A673 (cell line): ENCODE measurements at regions not wholly inside any gene's neighbourhood (a gene's known extent, or its start where the extent isn't known, plus 50 kb on each side); places are given as distances from the start of the nearest gene placed in this dataset.

Source experiments
- BruUV-seq: library from RNA; stranded (reverse); fragments of 400-500 nt; replicated peaks from 2 replicates; lab custom pipeline; 2021; lab: Mats Ljungman, UMichigan
- CTCF ChIA-PET: fragments of 300-600 bp; sonication (Branson Sonifier 250); formaldehyde crosslinking; loops from one replicate; lab custom pipeline; 2022; ENCODE audit warnings: antibody characterized with exemption; lab: Charles Lee
- POLR2A ChIA-PET: fragments of 300-600 bp; sonication (Branson Sonifier 250); formaldehyde crosslinking; loops from one replicate; lab custom pipeline; 2022; ENCODE audit warnings: antibody characterized with exemption; ENCODE audit not compliant: low non-redundant PET; lab: Charles Lee
- DNase-seq: peaks from one replicate; pipeline ENCODE4 v3.0.0-alpha.2; 2015; ENCODE audit warnings: low spot score
- H3K27ac ChIP-seq: fragments of 200-600 bp; sonication (generic); 2 replicates; pipeline ENCODE4 v1.5.1; 2016; ENCODE audit warnings: mixed run types, low read depth, mild to moderate bottlenecking, mixed read lengths, antibody characterized with exemption, low read length; ENCODE audit not compliant: poor library complexity, severe bottlenecking
- H3K27me3 ChIP-seq: fragments of 200-600 bp; sonication (generic); replicated peaks from 2 replicates; pipeline ENCODE4 v1.6.1; 2017; ENCODE audit warnings: mixed run types, low read depth, mild to moderate bottlenecking, mixed read lengths, antibody characterized with exemption, low read length; ENCODE audit not compliant: insufficient read depth, poor library complexity
- H3K36me3 ChIP-seq: fragments of 200-600 bp; sonication (generic); 2 replicates; pipeline ENCODE4 v1.6.1; 2016; ENCODE audit warnings: mixed run types, mild to moderate bottlenecking, mixed read lengths, antibody characterized with exemption, low read length; ENCODE audit not compliant: insufficient read depth, poor library complexity, severe bottlenecking
- H3K4me1 ChIP-seq: fragments of 200-600 bp; sonication (generic); 2 replicates; pipeline ENCODE4 v1.6.1; 2017; ENCODE audit warnings: mixed run types, mild to moderate bottlenecking, mixed read lengths, antibody characterized with exemption, low read length; ENCODE audit not compliant: insufficient read depth, poor library complexity, severe bottlenecking
- H3K4me3 ChIP-seq: fragments of 200-600 bp; sonication (generic); 2 replicates; pipeline ENCODE4 v1.5.1; 2016; ENCODE audit warnings: low read depth, mixed run types, mild to moderate bottlenecking, mixed read lengths, low read length; ENCODE audit not compliant: poor library complexity, severe bottlenecking
- H3K9me3 ChIP-seq: fragments of 200-600 bp; sonication (generic); 2 replicates; pipeline ENCODE4 v1.6.1; 2016; ENCODE audit warnings: mixed run types, low read depth, mild to moderate bottlenecking, mixed read lengths, antibody characterized with exemption, low read length; ENCODE audit not compliant: poor library complexity, severe bottlenecking
- EZH2 ChIP-seq: fragments of 200-600 bp; sonication (generic); IDR thresholded peaks from 2 replicates; pipeline ENCODE4 v1.6.1; 2017; ENCODE audit warnings: borderline replicate concordance, low read depth, mild to moderate bottlenecking, mixed read lengths, antibody characterized with exemption, low read length; ENCODE audit not compliant: poor library complexity, severe bottlenecking
- intact Hi-C: fragments of 100-400 bp; cut with micrococcal nuclease; formaldehyde crosslinking; loops from one replicate; pipeline ENCODE4 v1.10.0; 2022; ENCODE audit not compliant: unreplicated experiment
- TF ChIP-seq, protein P1 (sequence below): fragments of 300-800, 200-600 bp; sonication (generic); conservative IDR thresholded peaks from 2 replicates; pipeline ENCODE4 v1.5.1; 2017; ENCODE audit warnings: low read depth, mild to moderate bottlenecking, antibody characterized with exemption, low read length, moderate library complexity, mixed read lengths

DNA sequence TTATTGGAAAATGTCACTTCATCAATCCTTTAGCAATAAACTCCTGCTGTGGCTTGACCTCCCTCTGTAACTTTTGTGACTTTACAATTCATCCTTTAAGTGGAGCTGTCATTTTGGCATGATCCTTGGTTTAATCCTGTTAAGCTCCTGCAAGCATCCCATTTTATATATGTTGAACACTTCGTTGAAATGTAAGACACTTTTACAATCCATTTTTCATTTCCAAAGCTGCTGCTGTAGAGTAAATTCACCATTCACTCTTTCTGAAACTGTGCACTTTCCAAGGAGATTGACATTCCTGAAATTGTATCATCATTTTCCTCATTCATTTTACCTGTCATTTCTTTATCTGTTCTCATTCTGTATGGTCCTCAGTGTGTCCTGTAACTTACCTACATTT lies 1003.2 kb upstream of the GOT2 start:
- Histone ChIP-seq H3K36me3 (no peaks in the 10 kb centered on the region), H3K27ac (no peak overlapping the region), H3K9me3 (no peaks in the 10 kb centered on the region), H3K27me3 (no peaks in the 10 kb centered on the region), H3K4me3 (no peak overlapping the region), H3K4me1 (no peaks in the 10 kb centered on the region)
- ChIA-PET CTCF (no interaction called here), POLR2A (no interaction called here)
- intact Hi-C loops, result no loop called here
- no peak for DNase-seq
- BruUV-seq, result no TSS peak
- no peak for TF ChIP-seq EZH2
- TF ChIP-seq, protein P1, sequence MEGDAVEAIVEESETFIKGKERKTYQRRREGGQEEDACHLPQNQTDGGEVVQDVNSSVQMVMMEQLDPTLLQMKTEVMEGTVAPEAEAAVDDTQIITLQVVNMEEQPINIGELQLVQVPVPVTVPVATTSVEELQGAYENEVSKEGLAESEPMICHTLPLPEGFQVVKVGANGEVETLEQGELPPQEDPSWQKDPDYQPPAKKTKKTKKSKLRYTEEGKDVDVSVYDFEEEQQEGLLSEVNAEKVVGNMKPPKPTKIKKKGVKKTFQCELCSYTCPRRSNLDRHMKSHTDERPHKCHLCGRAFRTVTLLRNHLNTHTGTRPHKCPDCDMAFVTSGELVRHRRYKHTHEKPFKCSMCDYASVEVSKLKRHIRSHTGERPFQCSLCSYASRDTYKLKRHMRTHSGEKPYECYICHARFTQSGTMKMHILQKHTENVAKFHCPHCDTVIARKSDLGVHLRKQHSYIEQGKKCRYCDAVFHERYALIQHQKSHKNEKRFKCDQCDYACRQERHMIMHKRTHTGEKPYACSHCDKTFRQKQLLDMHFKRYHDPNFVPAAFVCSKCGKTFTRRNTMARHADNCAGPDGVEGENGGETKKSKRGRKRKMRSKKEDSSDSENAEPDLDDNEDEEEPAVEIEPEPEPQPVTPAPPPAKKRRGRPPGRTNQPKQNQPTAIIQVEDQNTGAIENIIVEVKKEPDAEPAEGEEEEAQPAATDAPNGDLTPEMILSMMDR, result no peak

DNA sequence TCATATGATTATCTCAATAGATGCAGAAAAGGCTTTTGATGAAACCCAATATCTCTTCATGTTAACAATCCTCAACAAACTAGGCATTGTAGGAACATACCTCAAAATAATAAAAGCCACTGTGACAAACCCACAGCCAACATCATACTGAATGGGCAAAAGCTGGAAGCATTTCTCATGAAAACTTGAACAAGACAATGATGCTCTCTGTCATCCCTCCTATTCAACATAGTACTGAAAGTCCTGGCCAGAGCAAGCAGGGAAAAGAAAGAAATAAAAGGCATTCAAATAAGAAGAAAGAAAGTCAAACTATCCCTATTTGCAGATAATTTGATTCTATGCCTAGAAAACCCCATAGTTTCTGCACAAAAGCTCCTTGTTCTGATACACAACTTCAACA lies 999.2 kb upstream of the GOT2 start:
- Histone ChIP-seq H3K36me3 (no peaks in the 10 kb centered on the region), H3K9me3 (no peaks in the 10 kb centered on the region), H3K27ac (no peak overlapping the region), H3K27me3 (no peaks in the 10 kb centered on the region), H3K4me3 (no peak overlapping the region), H3K4me1 (no peaks in the 10 kb centered on the region)
- TF ChIP-seq, protein P1, result no peak
- TF ChIP-seq EZH2, result no peak
- intact Hi-C loops, result no loop called here
- BruUV-seq, result no TSS peak
- POLR2A ChIA-PET, result no interaction called here
- CTCF ChIA-PET, result no interaction called here
- no peak for DNase-seq

DNA sequence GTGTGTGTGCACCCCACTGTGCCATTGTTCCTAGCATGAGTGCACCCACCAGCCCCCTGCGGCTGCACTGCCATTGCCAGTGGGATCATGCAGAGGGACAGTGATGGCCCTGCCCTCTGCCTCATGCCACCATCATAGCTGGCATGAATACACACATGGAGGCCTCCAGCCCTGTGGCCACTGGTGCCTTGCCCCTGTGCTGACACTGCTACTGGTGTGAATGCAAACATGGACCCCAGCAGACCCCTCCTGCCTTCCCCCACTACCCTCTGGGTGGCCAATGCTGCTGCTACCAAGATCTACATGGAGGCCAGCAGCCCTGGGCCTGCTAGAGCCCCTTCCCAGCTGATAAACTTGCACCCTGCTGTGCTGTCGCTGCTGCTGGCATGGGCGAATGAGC lies 995.5 kb upstream of the GOT2 start:
- ChIA-PET CTCF (no interaction called here), POLR2A (no interaction called here)
- Histone ChIP-seq H3K27me3 (no peaks in the 10 kb centered on the region), H3K9me3 (no peaks in the 10 kb centered on the region), H3K4me1 (no peaks in the 10 kb centered on the region), H3K36me3 (no peaks in the 10 kb centered on the region), H3K4me3 (no peak overlapping the region), H3K27ac (no peak overlapping the region)
- no peak for DNase-seq
- no TSS peak for BruUV-seq
- intact Hi-C loops, result no loop called here
- TF ChIP-seq, protein P1, result no peak
